ENCODE measurements at regions not wholly inside any gene's neighbourhood (a gene's known extent, or its start where the extent isn't known, plus 50 kb on each side); places are given as distances from the start of the nearest gene placed in this dataset.

GRCh38 chr10:21172930-21173801 lies 276.1 kb upstream of the NEBL start:
- no peak for TF ChIP-seq CTCF (optimal IDR thresholded peaks at IDR 0.05 in 1 of 3, IDR thresholded peaks at IDR 0.05 in 1 of 3, conservative IDR thresholded peaks at IDR 0.05 in 1 of 3; ENCODE audit: extremely low read depth in 1 of 3, insufficient read depth in 2 of 3, low read length in 3 of 3)
- TF ChIP-seq EZH2 (IDR thresholded peaks at IDR 0.05; ENCODE audit: low read length) = no peak

Data from keratinocyte (primary cell).